HG03025 (cell line): ENCODE measurements at regions not wholly inside any gene's neighbourhood (a gene's known extent, or its start where the extent isn't known, plus 50 kb on each side); places are given as distances from the start of the nearest gene placed in this dataset.

Source experiments
- ATAC-seq: cut with Tn5 transposase; IDR thresholded peaks from one replicate; pipeline ENCODE4 v1.9.1; 2021; ENCODE audit warnings: mild to moderate bottlenecking, moderate library complexity; ENCODE audit not compliant: unreplicated experiment, low FRiP score

DNA sequence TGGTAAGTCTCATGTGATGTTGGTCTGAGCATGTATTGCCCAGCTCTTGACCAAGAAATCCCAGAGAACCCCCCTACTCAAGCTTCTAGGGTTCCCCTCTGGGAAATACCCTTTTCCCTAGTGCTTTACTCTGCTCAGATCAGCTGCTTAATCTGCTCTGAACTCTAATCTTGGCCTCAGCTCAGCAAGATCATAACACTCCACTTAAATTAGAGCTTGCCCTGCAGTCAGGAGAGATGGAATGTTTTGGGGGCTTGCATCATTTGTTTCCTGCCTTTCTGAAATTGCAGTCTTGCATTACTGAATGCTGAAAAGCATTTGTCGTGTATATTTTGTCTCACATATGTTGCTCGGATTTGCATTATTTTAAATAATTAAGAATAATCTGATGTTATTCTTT is 1153.6 kb downstream of the FSTL5 start:
- no peak for ATAC-seq
